Activated CD4-positive, alpha-beta T cell treated with anti-CD3 and anti-CD28 coated beads, Interleukin-2, Interleukin-4, amounts not matched to agents 100 ng/mL and 50 ng/mL, durations not matched to agents 16 hours and 8 hours (primary cell): ENCODE measurements at regions not wholly inside any gene's neighbourhood (a gene's known extent, or its start where the extent isn't known, plus 50 kb on each side); places are given as distances from the start of the nearest gene placed in this dataset.
"Not testable (repeated sequence)": the region's sequence is repeated elsewhere in the genome, so short reads cannot be mapped to it uniquely, and the experiment has no call there.

ENCODE experiments used
- DNase-seq: peaks from one replicate; pipeline ENCODE4 v3.0.0-alpha.2; 2020; ENCODE audit warnings: low spot score

DNA sequence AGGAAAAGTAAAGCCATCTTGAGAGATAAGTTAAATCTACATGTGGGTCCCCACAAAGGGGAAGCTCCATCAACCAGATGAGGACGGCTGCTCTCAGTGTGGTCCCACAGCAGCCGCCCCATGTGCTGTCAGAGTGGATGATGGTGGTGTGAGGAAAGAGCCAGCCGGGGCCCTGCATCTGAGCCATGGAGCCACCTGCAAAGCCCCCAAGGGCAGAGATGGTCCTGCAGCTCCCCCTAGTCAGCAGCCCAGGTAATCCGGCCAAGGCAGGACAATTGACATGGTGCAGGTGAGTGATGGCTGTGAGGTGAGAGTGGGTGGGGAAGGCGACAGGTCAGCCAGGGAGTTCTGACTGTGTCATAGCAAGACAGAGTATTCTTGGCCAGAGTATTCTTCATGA, 458.8 kb downstream of the ICE1 start:
- no peak for DNase-seq

- no peak for DNase-seq
Measured at GRCh38 chr5:5880077-5880763, 457.7 kb downstream of the ICE1 start.

DNA sequence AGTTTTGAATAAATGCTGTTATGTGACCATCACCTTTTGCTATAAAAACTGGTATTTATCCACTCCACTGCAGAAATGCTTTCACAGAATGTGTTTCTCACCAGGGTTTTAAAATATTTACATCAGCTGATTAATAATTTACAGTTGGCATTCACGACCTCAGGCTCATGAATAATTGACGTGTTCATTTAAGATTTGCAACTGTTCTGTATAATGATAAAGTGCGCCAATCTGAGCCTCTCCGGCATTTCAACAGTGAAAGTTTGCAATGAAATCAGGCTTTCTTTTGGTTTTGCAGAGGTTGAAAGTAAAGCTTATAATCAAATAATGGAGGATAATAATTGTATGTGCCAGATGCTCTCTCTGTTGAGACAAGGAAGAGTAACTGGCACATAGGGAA, 434.9 kb downstream of the ICE1 start:
- DNase-seq, result no peak

GRCh38 chr5:5854087-5854486, 431.6 kb downstream of the ICE1 start:
- DNase-seq, result no peak

DNA sequence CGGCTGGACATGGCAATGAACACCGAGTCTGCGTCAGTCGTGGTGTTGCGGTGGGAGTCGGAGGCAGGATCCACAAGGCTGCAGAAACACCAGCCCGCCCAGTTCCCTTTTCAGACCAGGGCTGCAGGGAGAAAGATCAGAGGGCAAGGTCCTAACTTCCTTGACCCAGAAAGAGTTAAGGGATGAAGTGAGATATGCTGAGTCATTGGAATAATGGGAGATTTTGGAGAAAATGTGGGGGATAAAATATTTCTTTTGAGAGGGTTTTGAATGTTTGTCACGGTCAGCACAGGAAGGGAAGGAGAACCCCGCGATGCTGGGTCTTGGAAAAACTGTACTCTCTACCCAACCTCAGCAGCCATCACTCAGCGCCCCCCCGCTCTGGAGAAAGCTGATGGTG, 416.0 kb downstream of the ICE1 start:
- no peak for DNase-seq

- DNase-seq, result not testable (repeated sequence)
Measured at GRCh38 chr5:5831622-5832021, 409.1 kb downstream of the ICE1 start.

GRCh38 chr5:5828619-5829018, 406.1 kb downstream of the ICE1 start:
- no peak for DNase-seq

DNA sequence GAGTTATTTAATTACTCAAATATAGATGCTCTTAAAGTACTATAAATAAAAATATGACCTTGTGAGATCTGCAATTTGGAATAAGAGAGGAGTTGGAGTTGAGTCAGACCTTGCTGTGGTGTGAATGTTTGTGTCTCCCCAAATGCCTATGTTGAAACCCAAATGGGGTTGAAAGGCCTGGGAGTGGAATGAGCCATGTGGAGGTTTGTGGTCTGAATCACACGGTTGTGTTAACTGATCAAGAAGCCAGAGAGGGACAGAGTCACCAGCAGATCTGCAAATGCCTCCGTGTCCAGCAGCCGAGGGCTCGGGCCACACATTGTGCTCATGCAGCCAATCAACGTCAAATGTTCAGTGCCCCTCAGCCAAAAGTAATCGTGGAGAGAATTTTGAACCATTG, 404.4 kb downstream of the ICE1 start:
- DNase-seq, result no peak

- DNase-seq, result no peak
Measured at GRCh38 chr5:5822729-5823257, 400.3 kb downstream of the ICE1 start.

DNA sequence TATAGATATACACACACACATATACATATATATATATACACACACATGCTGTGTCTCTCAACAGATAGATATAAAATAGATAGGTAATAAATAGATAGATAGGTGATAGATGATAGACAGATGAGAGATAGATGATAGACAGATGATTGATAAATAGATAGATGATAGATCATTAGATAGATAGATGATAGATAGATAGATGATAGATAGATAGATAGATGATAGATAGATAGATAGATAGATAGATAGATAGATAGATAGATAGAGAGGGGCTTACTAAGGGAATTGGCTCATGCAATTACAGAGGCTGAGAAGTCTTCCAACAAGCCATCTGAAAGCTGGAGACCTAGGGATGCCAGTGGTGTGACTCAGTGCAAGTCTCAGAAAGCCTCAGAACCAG, 394.5 kb downstream of the ICE1 start:
- DNase-seq, result no peak

- DNase-seq, result no peak
Measured at GRCh38 chr5:5813441-5813840, 391.0 kb downstream of the ICE1 start.

DNA sequence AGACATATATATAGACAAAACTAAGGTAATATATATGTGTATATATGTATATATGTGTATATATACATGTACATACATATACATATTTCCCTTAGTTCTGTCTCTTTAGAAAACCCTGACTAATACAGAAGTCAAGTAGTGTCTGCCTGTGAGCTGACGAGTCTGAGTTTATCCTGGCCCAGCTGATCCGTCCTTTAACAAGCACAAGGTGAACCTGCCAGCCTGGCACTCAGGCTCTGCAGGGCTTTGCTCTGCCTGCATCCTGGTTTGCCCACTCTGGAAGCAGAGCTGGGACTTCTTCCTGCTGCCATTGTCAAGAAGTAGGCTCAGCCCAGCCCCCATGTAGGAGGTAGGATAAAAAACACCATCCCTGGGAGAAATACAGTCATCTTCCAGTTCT, 388.0 kb downstream of the ICE1 start:
- no peak for DNase-seq

DNA sequence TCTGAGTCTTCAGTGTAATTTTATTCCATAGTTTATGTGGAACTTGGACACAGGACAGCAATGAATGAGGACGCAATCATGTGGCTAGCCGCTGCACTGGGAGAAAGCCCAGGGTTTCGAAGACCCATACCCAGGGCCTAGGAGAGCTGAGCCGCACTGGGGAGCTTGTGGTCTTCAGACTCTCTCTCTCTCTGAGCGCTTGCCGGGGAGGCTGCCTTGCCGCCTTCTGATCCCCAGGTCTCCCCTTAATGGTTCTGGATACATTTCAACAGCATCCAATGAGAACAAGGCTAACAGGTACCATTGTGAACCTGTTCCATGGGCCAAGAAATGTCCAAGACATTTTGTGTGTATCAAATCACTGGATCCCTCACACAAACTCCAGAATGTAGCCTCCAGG, 383.4 kb downstream of the ICE1 start:
- DNase-seq, result no peak

DNA sequence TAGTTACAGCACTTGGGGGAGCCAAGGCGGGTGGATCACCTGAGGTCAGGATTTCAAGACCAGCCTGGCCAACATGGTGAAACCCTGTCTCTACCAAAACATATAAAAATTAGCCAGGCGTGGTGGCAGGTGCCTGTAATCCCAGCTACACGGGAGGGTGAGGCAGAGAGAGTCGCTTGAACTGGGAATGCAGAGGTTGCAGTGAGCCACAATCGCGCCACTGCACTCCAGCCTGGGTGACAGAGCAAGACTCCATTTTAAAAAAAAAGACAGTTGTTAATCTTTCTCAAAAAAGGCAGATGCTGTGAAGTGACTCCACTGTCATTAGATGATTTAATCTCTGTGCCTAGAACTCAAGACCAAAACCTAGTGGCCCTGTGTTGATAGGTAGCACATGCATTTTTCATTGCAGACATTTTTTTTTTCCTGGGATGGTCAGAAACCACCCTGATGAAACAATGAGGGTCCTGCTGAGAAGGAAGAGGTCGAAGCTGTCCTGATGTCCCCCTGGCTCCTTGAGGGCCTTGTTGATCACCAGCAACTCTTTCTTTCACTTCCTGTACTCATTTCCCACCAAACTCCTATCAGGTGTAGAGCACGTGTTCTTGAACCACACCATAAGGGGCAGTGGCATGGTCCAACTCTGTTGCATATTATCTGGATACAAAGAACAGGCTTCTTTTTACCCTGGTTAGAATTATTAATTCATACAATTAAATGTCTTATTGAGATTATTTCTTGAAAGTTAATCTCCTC, 382.2 kb downstream of the ICE1 start:
- no peak for DNase-seq

DNA sequence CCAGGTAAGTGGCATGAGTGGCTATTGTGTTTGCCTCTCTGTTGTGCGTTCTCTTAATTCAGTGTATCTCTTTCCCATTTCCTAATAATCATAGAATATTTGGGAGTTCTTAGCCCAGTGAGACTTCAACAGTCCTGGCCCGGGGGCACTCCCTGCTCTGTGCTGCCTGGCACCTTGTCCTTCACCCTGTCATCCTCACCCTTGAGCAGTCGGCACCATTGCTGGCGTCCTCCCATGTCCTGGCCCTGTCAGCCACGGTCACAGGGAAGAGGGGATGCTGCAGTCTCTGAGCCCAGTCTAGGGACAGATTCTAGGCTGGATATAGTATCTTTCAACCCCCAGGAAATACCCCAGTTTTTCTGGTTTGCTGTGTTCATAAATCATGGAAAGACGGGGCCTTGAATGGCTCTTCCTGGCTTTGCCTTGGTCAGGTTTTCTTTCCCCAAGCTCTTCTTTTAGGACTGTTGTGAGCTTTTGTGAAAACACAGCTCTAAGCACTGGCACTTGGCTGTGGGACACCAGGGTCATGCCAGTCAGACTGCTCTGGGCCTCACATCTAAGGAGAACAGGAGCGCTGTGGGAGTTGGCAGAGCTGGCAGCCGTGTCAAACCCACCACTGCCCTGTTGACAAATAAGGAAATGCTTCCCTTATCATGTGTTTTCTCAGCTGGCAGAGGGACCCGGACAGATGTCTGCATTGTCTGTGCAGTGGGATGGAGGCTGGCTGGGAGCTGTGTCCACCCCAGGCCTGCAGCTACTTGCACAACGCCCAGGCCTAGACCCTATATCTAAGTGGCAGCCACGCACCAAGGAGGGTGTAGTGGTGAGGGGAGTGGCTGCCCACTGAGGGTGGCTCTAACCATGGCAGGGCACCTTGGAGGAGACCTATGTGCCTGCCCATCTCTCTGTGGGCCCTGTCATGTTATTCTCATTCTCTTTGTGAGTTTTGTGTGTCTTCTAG, 378.6 kb downstream of the ICE1 start:
- DNase-seq, result no peak

DNA sequence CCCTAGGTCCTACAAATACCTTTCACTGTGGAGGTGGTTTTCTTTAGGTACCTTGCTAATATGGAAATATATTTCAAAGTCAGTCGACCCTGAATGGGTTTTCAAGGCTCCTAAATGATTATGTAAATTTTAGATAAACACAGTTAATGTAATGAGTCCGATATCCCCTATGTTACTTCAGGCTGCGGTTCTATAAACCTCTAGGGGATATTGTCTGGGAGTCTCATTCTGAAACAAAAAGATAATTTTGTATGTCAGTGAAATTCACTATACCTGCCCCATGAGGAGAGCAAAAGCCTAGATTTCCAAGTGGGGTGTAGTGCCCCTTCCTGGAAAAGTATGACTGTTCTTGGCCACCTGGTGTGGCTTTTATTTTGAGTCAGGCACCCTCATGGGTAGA, 377.3 kb downstream of the ICE1 start:
- no peak for DNase-seq

DNA sequence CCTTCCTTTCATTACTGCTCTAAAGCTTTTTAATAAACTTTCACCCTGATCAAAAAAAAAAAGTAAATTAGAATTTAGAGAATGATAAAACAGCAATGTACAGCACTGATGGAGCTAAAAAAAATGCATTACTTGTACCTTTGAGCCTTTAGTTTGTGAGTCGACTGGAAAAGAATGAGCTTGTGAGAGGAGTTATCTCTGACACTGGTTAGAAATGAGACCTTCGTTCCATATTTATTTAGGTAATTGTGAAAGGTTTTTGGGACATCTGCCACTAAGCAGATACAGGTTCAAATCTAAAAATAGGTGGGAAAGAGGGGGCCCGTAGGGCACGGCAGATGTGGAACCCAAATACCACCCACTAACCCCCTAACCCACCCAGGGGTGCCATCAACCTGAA, 376.8 kb downstream of the ICE1 start:
- DNase-seq, result no peak

- DNase-seq, result no peak
Measured at GRCh38 chr5:5798462-5798861, 376.0 kb downstream of the ICE1 start.

DNA sequence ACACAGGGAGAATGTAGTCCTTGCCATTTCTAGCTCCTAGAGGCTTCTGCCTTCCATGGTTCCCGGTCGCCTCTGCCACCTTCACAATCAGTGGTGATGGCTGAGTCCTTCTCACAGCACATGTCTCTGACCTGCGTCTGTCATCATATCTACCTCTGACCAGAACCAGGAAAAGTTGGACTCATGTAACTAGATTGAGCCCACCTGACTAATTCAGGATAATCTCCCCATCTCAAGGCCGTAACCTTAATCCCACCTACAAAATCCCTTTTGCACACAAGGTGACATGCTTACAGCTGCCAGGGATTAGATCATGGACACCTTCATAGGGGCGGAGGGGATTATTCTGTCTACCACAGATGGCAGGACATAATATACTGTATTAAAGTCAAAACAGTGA, 375.6 kb downstream of the ICE1 start:
- DNase-seq, result no peak

- DNase-seq, result no peak
Measured at GRCh38 chr5:5795074-5795771, 372.7 kb downstream of the ICE1 start.

GRCh38 chr5:5794118-5794560, 371.7 kb downstream of the ICE1 start:
- no peak for DNase-seq
